HG03097 (cell line): ENCODE measurements at regions not wholly inside any gene's neighbourhood (a gene's known extent, or its start where the extent isn't known, plus 50 kb on each side); places are given as distances from the start of the nearest gene placed in this dataset.

Experiments
- ATAC-seq: cut with Tn5 transposase; IDR thresholded peaks from one replicate; pipeline ENCODE4 v1.9.1; 2021; ENCODE audit not compliant: unreplicated experiment, low FRiP score

DNA sequence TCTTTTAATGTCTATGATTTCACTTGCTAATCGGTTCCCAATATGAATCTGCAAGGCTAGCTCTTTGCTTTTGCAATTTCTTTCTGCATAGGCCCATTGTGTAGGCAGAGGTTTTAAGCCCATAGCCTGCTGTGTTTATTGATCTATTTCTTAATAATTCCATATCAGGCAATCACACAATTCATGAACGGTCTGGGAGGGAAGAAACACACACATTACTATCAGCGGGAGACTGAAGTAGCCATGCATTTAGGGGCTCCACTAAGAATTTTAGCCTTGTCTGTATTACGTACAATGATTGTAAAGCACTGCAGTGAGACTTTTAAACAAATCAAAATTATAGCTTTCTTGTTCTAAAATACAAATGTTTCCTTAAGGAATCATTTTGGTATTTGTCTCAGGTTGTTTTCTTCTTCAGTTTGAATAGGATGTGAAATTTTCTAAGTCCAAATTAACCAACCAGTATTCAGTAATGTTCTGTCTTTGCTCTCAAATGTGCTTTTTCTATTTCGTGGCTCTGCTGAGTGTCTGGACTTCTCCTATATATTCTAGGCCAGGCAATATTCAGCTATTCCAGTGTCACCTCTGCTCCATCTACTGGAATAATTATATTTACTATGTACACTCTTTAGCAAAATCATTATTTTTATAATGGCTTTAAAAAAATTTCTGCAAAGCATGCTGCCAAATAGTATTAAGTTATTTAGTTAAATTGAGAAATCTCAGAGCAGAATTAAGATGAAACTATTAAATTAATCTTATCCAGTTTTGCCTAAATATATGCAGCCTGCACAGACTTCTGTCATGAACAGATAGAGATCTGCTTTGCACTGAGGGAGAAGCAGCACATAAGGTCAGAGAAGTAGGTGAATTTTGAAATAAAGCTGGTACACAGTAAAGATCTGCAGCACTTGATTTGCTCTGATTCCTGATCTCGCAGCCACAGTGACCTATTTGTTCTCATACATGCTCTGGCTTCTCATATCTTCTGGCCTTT lies 103.0 kb upstream of the NAALADL2 start:
- no peak for ATAC-seq

DNA sequence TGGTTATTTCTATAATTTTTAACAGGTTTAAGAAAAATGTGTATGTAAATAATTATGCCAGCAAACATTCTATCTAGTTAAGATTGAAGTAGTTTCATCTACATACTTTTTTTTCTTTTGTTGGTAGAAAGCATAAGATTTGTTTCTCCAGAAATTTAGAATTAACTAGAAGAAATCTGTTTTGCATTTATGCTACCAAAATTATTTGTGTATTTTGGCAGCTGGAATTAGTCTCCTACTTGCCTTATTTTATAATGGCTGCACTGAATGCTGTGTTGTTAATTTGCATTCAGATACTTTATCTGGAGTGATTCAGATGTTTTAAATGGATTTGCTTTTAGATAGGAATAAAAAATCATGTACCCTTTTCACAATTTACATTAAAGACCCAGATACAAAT lies 100.2 kb upstream of the NAALADL2 start:
- no peak for ATAC-seq

DNA sequence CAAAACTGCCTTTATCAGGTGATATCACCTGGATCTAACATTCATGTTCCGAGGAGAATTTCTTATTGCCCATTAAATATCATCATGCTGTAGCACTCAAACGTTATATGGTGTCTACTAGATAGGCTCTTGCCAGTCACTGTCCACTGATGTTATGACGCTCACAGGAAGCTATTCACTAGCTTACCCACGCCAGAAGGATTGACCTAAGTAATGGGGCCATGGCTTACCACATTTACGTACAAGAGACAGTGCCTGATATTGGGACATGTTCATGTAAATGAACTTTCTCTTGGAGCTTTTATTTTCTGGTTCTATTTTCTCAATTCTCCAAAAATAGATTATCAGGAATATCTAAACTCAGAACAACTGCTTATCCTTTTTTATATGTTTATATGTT lies 91.7 kb upstream of the NAALADL2 start:
- no peak for ATAC-seq

DNA sequence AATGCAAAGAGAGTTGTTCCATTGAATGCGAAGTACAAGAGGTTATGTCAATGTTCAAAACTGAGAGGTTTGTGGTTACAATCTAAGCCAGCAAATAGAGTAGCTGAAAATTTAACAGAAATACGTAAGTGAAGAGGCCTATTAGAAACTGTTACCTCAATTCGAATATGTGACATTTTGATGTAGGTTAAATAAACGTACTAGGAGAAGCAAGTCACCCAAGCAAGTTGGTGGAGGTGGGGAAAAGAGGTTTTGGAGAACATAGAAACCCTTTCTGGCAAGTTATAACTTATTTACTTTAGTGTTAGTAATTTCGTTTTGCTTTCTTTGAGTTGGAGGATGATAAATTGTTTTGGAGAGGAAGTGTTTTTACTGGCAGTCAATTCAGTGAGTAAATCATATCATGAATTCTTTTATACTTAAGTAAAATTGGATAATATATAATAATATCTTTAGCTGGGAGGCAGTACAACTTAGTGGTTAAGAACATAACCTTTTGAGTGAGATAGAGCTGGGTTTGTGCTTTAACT lies 91.2 kb upstream of the NAALADL2 start:
- no peak for ATAC-seq

DNA sequence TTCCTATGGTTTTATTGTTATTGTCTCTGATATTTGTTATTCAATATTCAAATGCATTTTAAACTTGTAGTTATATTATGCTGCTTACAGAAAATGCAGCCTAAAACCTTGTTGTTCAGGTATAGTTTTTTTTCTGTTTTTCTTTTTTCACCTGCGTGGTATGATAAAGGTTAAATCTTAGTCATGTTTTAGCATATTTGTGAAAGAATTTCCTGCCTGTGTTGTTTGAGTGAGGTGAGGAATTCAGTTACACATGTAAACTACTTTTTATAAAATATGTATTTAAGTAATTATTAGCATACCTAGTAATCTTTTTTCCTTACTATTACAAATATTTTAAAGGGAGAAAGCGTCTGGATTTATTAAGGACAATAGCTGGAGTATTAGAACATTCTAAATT lies 90.0 kb upstream of the NAALADL2 start:
- no peak for ATAC-seq

DNA sequence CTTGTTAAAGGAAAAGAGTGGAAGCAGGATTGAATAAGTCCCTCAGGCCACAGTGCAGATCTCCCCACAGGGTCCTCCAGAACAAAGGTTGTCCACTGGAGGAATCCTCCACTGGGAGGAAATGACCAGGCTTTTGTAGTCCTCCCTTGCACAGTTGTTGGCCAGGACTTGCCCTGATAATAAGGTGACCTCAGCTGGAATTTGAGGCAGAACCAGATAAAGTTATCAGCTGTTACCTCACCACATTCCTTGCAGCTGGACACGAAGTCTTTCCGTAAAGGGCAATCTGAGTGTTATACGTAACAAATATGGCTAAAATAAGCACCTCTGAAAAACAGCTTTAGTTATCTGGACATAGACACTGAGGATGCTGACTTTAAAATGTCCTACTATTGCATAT lies 83.5 kb upstream of the NAALADL2 start:
- ATAC-seq: no peak

DNA sequence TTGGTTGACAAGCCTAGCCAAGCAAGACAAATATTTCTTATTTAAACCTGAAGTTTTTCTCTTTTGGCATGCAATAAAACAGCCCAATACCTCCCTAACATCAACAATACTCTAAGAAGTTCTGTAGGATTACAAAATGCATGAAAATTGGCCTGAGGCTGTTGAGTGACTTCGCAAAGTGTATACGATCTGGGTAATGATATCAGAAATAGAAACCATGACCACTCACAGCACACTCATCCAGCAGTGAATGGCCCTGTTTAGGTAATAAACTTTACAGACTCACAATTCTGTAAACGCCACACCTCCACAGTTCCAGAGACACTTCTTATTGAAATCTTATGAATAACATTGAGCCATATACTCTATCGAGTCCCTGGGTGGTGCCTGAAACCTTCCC lies 83.0 kb upstream of the NAALADL2 start:
- no peak for ATAC-seq

DNA sequence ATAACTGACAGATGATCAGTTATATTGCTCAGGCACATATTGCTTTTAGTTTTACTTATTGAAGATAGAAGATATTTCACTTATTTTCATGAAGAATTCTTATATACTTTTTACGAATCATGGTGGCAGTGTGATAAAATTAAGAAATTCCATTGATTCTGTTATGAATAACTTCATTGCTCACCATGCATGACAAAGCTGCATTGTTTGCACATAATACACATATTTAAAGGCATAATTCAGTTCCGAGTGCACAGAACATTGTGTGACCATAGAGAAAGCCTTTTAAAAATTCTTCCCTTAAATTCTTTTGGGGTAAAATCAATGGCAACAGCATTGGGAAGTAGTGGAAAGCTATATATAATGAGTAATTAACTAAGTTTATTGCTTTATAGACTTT lies 82.5 kb upstream of the NAALADL2 start:
- ATAC-seq: no peak

DNA sequence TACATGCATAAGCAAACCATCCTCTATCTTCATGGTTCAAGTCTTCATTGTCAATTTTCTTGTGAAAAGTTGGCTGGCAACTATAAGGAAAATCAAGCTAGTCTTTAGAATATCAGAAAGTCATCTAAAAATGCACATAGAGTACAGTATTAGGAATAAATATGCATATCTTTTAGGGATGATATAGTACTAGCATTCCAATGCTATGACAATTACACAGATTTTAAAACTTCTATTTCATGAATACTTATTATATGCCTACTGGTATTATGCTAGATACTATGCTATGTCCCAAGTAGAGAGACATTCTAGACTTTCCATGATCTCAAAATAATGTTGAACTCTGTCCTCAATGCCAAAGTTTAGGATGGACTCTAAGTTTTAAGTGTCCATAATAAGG lies 81.3 kb upstream of the NAALADL2 start:
- no peak for ATAC-seq

DNA sequence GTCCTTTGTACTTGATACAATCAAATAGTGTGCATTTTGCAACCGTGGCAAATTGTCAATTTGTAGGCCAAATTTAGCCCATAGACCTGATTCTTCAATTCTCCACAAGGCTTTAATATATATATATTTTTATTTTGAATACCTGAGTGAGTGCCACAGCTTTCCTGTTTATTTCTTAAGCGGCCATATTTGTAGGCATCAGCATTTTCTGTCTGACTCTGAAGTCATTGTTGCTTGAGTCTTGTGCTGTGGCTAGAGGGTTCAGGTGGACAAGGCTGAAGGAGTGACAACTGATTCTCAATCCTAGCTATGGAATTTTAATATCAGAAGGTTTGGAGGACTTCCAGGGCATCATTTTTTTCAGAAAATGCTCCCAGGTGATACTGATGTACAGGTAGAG lies 75.6 kb upstream of the NAALADL2 start:
- ATAC-seq: no peak

DNA sequence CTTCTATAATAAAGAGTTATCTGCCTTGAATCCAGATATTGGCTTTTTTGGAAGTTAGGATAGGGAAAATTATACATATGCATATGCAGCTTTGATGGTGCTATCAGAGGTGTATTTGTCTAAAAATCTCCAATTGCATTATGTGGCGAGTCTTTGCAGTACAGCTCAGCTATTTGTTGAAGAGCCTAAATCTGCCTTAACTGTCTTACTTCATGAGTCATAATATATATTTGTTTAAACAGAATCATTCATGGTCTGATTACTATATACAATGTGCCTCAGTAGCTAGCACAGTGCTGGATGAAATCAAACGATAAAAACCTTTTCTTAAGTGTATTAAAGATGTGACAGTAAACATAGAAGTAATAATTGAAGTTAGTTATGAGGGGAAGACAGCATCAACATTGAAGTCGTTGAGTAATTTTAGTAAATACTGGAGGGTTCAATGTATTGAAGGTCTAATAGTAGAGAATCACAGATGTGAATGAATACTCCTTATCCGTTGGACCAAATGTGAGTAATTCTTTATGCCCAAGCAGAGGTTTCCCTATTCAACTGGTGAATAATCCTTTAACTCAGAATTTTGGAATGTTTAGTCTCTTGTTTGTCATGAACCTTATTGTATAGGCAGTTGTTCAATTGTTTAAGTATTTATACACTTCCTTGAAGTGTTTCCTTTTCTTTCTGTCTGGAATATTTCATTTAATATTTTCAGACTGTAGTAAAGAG lies 74.8 kb upstream of the NAALADL2 start:
- no peak for ATAC-seq

DNA sequence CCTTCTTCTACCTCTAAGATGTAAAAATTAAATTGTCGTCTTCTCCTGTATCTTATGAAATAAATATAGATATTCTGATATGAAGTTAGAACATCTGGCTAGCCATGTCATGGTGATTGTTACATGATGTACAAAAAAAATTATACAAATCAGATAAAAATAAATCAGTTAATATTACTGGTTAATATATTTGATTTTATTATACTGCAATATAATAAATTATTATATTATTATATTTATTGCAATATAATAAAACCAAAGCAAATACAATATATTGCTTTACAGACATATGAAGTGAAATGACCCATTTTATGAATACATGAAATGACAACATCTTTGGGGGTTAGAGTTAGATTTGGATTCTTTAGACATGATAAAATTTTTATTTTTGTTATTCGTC lies 72.3 kb upstream of the NAALADL2 start:
- ATAC-seq: no peak

DNA sequence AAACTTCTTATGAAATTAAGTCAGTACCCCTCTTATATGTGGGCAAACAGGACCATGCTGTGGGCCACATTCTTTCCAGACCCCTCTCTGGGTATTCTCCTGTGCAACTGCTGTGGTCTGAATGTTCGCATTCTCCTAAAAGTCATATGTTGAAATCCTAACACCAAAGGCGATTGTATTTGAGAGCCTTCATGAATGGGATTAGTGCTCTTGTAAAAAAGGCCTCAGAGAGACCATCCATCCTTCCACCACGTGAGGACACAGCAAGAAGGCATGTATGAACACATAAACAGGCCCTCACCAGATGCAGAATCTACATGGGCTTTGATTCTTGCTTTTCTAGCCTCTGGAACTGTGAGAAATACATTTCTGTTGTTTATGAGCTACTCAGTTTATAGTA lies 68.0 kb upstream of the NAALADL2 start:
- no peak for ATAC-seq

DNA sequence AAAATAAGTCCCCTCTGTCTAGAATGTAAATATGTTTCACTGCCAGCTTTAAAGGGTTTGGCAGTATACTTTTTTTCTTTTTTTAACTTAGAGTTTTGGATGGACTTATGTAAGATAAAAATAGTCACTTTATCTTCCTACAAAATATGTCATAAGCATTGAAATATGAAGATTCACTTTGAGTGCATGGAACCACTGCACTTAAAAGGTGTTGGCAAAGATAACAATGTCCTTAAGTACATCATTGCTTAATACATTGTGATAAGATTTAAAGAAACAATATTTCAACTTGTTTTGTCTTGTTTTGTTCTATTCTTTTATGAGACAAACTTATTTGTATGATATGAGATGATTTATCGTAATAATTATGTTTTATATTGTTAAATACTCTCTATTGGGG lies 66.3 kb upstream of the NAALADL2 start:
- no peak for ATAC-seq
